NCI-H1436 treated with DMSO at 0.1 percent for 48 hours (cell line): ENCODE measurements at regions not wholly inside any gene's neighbourhood (a gene's known extent, or its start where the extent isn't known, plus 50 kb on each side); places are given as distances from the start of the nearest gene placed in this dataset.

ENCODE experiments used
- DNase-seq: peaks from one replicate; lab custom pipeline; 2025; lab: John Stamatoyannopoulos, UW

DNA sequence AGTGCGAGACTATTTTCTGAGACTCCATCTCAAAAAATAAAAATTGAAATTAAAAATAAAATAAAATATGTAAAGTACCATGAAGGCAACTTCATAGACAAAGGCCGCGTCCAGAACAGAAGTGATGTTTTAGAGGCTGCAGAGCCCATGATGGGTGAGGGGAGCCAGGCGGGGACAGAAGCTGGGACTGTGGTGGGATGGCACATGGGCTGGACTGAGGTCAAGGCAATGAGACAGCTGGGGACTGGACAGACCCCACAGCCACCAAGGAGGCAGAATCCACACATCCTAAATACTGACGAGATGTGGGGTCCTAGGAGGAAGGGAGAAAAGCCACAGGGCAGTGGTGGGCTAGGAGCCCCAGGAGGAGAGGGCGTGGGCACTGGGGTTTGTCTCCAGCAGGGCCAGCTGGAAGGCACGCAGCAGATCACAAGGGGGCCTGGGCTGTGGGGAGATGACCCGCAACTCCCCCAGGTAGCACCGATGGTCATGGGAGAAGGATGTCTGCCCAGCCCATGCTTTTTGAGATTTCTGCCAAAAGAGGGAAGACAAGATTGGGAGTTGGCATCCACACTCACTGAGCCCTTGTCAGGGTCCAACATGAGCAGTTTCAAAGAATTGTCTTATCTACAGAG is 74.3 kb downstream of the KCNF1 start:
- DNase-seq: no peak

DNA sequence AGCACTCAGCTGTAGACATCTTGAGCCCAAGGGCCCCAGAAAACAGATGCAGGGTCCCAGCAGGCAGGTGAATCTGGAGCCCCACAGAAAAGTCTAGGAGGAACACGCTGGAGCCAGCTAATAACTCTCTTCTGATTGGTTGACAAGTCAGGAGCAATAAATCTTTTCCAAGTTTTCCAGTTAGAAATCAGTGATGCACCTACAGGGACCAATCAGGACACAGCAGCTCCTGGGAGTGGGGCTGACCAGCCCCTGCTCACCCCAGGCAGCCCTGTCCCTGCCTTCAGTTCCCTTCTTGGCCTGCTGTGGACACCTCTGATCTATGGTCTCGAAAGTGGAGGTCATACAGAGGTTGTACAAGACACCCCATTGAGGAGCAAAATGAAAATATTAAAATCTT is 75.7 kb downstream of the KCNF1 start:
- DNase-seq: no peak

DNA sequence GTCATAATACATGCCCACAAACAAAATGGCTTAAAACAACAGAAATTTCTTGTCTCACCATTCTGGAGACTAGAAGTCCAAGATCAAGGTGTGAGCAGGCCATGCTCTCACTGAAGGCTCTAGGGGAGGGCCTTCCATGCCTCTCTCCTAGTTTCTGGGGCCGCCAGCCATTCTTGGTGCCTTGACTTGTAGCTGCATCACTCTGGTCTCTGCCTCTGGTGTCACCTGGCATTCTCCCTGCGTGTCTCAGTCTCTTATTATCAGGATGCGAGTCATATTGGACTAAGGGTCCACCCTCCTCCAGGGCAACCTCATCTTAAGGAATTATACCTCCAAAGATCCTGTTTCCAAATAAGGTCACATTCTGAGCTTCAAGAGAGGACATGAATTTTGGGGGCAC is 76.1 kb downstream of the KCNF1 start:
- DNase-seq: no peak

DNA sequence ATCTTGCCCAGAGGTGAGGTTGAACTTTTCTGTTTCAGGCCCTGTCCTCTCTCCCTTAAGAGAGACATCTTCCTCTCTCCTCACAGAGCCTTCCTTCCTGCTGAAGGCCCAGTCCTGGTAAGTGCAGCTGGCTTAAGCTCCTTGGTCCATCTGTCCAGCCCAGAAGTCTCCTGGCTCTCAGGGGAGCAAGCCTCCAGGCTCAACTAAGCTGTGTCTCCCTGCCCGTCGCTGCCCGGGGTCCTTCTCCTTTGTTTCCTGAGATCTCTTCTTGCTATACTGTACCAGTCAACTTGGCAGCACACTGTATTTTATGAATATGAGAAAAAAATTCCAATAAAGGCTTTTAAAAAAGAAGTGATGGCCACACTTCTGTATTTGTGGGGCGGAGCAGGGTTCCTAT is 77.4 kb downstream of the KCNF1 start:
- DNase-seq: no peak

DNA sequence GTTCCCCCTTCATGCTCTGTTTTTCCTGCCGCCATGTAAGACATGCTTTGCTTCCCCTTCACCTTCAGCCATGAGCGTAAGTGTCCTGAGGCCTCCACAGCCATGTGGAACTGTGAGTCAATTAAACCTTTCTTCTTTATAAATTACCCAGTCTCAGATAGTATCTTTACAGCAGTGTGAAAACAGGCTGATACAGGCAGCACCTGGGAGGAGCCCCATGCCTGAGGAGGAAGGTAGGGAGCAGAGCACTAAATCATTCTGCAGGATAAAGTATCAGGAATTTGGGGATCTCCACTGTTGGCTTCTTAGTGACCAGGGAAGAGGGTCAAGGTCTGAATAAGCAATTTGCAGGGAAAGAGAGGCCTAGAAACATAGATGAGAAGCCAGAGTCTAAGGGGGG is 78.0 kb downstream of the KCNF1 start:
- no peak for DNase-seq

DNA sequence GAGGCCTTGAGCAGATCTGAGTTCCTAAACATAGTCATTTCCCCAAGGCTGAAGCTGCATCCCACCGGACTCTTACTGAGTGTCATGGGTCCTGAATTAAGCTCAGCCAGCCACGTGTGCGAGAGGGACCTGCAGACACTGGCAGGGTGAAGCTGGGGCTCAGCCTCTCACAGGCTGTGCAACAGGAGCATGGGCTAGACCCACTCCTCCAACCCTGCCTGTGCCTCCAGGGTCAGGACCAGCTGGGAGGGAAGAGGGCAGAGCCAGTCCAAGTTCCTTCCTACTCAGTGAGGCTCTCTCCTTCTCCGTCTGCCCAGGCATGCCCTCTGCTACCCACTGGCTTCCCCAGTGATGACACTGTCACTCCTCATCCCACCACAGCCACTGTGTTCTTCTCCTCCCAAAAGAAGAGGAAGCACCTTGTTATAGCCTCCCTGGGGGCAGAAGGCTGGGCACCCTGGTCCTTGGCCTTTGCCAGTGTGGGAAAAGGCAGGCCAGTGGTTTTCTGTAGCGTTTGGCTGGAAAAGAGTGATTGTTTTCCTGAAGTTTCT is 78.9 kb downstream of the KCNF1 start:
- DNase-seq: no peak

DNA sequence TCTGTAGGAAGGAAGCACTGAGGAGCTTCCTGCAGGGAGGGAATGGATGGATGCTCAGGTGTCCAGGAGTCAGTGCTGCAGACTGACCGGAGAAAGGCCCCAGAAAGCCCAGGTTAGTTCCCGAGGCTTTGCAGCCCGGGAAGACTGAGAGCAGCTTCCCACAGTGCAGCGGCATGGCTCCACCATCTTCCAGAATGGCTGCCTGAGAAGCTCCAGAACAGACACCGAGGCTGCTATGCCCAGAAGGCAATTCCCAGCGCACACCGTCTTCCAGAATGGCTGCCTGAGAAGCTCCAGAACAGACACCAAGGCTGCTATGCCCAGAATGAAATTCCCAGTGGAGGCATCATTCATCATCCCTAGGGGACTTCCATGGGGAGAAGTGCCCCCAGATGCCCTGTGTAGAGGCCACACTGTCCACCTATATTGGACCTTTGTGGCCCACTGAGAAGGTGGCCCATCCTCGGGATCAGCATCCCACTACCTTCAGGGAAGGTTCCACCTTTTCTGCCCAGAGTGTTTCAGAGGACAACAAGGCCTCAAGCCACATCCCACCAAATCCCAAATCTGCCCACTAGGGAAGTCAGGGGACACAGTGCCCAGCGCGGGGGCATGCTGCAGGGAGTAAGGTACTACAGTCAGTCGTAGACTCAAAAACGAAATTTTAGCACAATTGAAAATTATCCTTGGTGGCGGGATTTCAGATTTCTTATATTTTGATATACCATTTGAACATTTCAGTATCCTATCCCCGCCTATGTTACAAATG is 80.5 kb downstream of the KCNF1 start:
- DNase-seq: no peak

DNA sequence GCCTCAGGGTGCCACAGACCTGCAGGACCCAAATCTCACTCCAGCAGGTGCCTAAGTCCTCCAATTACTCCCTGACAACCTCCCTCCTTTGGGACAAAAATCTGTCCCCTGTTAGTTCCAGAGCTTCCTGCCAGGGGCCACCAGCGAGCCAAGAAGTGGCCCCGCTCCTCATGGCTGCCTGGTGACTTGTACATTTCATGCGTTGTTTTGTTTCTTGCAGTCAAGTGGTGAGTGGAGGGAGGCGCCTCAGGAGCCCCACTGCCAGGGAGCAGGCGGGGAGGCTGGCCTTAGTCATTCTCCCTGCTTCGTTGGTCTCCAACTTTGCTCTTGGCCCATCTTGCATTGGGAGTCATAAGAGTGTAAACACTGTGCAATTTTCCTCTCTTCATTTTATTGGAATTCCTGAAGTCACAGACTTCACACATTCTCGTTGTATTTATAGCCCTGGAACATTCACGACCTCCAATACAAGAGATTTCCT is 81.3 kb downstream of the KCNF1 start:
- DNase-seq: no peak

DNA sequence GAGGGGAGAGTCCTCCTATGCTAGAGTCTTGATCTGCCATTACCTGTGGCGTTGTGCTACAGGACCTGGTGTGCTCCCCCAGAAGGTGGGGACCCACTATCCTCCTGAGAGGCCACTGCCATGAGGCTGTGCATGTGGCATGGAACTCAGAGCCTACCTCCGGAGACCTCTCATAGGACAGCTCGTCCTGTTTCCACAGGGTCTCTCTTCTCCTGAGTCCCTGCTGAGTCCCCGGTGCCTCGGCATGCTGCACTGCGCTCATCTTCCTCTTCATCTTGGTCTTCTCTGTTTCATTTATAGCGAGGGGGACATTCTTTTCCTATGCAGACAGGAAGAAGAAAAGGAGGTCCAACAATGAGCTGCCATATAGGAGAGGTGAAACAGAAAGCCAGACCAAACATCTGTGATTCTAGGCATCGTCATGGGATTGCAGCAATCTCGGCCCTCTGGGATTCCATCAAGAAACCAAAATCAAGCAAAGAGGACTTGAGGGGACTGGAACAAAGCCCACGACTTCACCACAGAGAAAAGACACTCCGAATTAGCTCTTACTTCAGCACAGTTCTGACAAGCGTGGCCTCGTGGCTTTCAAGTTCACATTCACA is 83.7 kb downstream of the KCNF1 start:
- no peak for DNase-seq

DNA sequence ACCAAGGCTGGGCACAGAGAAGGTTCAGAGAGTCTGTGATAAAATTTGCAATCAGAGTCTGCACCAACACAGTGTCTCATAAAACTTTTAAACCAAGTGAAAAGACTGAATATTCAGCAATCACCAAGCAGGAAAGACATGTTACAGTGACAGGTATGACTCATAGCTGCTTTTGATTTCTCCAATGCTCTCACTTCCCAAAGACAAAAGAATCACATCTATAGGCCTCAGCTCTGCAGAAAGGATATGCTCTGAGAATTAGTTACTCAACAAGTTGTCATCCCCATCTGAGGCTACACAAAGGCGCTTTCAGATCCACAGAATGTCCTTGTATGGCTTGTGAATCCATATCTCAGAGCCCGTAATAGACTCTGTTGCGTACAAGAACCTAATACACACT is 92.5 kb downstream of the KCNF1 start:
- no peak for DNase-seq

DNA sequence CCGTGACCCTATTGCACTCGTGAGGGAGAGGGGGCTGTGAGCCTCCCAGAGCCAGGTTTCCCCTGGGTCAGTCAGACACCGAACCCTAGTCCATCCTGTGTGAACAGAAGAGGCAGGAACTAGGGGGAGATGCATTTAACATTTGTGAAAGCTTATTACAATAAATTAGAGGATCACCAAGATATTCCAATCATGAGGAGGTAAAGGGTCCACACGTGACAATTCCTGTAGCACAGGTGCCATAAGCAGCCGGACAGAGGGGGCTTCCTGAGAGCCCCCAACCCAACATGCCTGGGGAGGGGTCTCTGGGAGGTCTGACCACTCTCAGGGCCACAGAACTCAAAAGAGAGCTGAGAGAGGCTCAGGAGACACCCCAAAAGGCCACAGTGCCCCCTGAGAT is 93.3 kb downstream of the KCNF1 start:
- DNase-seq: no peak

DNA sequence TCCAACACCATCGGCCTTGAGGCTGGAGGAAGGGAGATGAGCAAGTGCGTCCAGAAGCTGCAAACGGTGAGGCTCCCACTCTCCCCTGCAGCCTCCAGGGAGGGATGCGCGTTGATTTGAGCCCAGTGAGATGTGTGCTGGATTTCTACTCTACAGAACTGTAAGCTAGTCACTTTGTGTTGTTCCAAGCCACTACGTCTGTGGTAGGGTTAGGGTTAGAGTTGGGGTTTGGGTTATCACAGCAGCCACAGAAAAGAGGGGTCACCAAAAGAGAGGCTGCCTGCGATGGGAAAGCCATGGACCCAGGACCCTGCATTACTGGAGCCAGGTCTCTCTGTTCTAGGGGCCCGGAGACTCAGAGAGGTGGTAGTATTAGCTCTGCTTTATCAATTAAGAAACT is 94.5 kb downstream of the KCNF1 start:
- DNase-seq: no peak

DNA sequence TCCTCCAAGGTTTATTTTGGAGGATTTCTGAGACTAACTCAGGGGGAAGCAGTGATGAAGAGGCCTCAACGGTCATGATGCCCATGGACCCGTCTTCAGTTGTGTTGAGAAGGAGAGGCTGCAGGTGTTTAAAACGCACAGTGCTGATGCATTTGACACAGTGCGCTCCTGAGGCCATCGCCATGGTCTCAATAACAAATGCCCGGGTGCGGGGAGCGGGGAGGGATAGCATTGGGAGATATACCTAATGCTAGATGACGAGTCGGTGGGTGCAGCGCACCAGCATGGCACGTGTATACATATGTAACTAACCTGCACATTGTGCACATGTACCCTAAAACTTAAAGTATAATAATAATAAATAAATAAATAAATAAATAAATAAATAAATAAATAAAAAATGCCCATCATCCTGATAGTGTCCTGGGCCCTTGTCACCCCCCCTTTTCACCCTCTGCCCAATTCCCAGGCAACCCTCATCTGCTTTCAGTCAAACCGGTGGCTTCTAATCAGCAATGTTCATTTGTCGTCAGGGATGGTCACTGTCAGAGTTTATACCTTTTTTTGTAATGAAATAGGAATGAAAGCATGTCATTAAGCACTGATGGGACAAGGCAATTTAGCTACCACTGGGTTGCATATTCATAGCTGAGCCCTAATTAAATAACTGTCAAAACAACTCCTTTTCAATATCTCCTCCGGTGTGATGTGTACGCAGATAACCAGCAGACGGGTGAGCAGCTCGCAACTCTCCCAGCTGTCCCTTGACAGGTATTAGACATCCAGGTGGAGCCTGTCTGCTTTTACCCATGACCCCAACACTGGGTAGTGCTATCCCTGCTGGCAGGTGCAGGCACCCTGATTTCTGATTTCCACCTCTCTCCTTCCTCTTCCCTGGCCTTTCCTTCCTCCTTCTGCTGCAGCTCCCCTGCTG is 95.9 kb downstream of the KCNF1 start:
- DNase-seq: no peak

DNA sequence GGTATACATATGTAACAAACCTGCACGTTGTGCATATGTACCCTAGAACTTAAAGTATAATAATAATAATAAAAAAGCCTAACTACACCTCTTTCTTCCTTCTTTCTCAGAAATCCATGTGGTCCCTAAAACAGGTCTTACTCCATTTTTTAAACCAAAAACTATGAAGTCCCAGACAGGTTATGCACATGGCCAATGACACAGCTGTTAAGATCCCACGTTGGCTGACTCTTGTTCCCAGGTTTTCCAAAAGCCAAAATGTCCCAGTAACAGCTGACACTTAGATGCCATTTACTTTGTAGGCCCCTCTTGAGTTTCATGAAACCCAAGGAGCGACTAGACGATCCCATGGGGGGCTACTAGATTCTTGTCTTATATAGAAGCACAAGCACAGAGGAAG is 97.0 kb downstream of the KCNF1 start:
- DNase-seq: no peak

DNA sequence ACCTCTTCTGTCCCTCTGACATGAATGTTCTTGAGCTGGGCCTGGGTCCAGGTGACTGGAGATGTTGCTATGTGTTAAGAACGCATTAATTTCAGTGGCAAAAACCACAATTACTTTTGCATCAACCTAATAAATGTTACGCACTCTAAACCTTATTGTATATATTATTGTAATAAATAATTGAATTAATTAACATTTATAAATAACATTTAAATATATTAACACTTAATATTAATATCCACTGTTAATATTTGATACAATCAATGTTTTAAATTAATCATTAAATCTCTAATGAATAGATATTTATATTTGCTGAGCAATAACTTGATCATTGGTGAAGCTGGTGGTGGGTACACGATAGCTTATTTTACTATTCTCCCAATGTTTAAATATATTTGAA is 97.4 kb downstream of the KCNF1 start:
- no peak for DNase-seq

DNA sequence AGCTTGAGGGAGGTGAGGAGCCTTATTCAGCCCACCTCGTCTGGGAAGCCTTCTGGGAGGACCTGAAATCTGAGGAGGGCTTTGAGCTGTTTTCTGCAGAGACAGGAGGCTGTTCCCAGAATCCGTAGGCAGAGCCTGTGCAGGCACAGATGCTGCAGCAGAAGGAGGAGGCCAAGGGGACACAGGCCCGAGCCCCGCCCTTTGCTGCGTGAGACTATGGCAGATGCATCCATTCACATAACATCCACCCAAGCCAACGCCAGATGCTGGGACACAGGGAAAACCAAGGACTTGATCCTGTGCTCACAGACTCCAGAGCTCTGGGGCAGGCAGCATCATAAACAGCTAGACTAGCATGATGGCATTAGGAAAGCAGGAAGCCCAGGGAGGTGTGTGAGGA is 98.2 kb downstream of the KCNF1 start:
- DNase-seq: no peak

DNA sequence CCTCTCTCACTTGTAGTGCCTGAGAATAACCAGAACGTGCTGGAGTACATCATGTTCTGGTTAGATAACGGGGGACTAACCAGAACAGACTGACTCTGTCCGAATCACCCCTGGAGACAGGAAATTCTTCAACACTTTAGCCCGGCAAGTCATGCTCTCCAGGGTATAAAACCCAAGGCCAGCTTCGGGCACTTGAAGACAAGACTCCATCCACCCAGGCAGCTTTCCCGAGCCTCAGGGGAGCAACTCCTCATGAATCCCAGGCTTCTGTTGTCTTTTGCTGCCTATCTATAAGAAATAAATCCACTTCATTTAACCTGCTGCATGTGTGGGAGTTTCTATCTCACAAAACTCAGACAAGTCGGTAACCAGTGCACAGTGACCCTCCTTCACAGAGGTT is 99.6 kb downstream of the KCNF1 start:
- no peak for DNase-seq

DNA sequence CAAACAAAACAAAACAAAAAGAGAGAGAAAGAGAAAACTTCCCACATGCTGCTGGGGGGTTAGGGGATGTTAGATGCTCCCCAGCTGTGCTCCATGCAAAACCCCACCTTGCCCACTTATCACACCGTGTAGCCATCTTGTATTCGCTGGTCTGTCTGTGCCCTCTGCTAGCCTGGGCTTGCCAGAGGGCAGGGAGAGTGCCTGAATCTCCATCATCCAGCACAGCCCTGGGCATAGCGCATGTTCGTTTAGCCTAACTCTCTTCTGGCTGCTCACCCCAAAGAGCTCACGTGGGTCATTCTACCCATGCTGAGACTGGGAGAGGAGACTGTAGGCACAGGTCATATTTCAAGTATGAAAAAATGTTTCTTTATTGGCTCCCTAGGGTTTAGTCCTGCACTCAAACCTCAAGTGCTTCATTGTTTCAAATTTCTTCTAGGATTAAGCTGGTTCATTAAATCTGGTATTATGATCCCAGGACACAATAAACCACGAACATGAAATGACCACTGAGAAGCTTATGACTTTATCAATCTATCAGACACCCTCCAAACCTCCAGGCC is 100.5 kb downstream of the KCNF1 start:
- DNase-seq: no peak

DNA sequence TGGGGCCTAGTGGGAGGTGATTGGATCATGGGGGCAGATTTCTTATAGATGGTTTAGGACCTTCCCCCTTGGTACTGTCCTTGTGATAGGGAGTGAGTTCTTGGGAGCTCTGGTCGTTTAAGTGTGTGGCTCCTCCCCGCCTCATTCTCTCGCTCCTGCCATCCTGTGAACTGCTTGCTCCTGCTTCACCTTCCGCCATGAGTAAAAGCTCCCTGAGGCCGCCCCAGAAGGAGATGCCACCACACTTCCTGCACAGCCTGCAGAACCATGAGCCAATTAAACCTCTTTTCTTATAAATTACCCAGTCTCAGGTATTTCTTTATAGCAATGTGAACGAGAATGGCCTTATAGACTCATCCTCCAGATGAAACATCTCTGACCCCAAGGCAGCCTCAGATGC is 101.5 kb downstream of the KCNF1 start:
- no peak for DNase-seq

DNA sequence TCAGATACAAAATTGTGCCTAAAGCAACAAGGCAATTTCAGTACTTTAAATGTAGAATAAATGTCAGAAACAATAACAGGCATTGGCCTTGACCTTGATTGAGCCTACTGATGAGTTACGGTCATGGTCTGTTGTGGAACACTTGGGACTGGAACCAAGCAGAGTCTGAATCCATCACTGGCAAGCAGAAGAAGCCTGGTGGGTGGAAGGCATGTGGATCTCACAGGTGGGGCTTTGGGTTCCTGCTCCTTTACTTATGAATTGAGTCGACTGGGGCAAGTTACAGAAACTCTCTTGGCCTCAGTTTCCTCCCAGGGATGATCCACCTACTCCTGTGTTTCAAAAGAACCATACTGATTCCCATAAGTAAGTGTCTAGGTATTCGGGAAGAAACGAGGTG is 102.3 kb downstream of the KCNF1 start:
- DNase-seq: no peak

DNA sequence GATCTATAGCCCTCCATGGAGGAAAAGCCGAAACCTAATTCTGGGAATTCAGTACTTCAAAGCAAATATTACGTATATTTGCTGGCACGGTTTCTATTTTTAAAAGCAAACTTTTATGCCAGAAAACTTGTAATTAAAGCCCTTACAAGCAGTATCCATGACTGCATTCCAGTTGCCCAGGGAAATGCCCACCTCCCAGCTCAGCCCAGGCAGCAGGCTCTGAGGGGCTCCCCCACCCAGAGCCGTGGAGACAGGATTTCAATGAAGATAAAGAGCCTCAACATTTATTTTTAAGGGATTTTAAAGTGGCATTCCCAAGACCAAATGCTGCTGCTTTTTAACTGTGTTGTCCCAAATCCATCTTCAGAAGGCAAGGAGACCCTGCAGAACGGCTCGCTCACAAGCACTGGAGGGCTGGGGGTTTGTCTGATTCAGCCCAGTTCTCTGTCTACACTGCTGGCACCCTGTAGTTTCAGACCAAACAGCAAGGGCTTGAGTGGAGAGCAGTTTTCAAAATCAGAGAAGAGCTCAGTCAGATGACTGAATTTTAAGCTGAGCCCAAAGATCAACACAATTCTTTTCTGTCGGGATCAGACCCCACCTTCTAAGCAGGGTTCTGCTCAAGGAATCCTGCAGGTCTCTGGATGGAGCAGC is 105.1 kb downstream of the KCNF1 start:
- no peak for DNase-seq
